GM23338 (cell line): ENCODE measurements at regions not wholly inside any gene's neighbourhood (a gene's known extent, or its start where the extent isn't known, plus 50 kb on each side); places are given as distances from the start of the nearest gene placed in this dataset.

Source experiments
- ATAC-seq: fragments of 200-7000 bp; cut with Tn5 transposase; 3 replicates; pipeline ENCODE4 v1.9.1; 2020
- DNase-seq: peaks from one replicate; pipeline ENCODE4 v3.0.0-alpha.2; 2015; ENCODE audit warnings: low spot score
- H2AFZ ChIP-seq: fragments of 200-600 bp; sonication (generic); 2 replicates; pipeline ENCODE4 v1.8.0; 2016; ENCODE audit warnings: antibody characterized with exemption, mild to moderate bottlenecking, moderate library complexity
- H3F3A ChIP-seq: fragments of 200-600 bp; sonication (generic); replicated peaks from 2 replicates; pipeline ENCODE4 v1.8.0; 2017; ENCODE audit warnings: antibody characterized with exemption, mixed run types, low read depth
- H3K27ac ChIP-seq: fragments of 200-600 bp; sonication (generic); 2 replicates; pipeline ENCODE4 v1.6.1; 2016; ENCODE audit warnings: low read depth
- H3K27me3 ChIP-seq: fragments of 200-600 bp; sonication (generic); 2 replicates; pipeline ENCODE4 v1.8.0; 2016; ENCODE audit warnings: mild to moderate bottlenecking, mixed run types, moderate library complexity; ENCODE audit not compliant: insufficient read depth
- H3K36me3 ChIP-seq: fragments of 200-600 bp; sonication (generic); 2 replicates; pipeline ENCODE4 v1.8.0; 2016; ENCODE audit warnings: mild to moderate bottlenecking; ENCODE audit not compliant: insufficient read depth
- H3K4me1 ChIP-seq: fragments of 200-600 bp; sonication (generic); 2 replicates; pipeline ENCODE4 v1.8.0; 2016; ENCODE audit warnings: mild to moderate bottlenecking, moderate library complexity; ENCODE audit not compliant: insufficient read depth
- H3K4me2 ChIP-seq: fragments of 200-600 bp; sonication (generic); 2 replicates; pipeline ENCODE4 v1.7.1; 2017; ENCODE audit warnings: mixed run types
- H3K4me3 ChIP-seq: fragments of 200-600 bp; sonication (generic); 2 replicates; pipeline ENCODE4 v1.6.1; 2016; ENCODE audit warnings: mixed run types
- H3K79me2 ChIP-seq: fragments of 200-600 bp; sonication (generic); replicated peaks from 2 replicates; pipeline ENCODE4 v1.8.0; 2017; ENCODE audit warnings: mild to moderate bottlenecking; ENCODE audit not compliant: insufficient read depth
- H3K9me2 ChIP-seq: fragments of 200-600 bp; sonication (generic); 2 replicates; pipeline ENCODE4 v1.8.0; 2017; ENCODE audit not compliant: insufficient read depth
- H4K20me1 ChIP-seq: fragments of 200-600 bp; sonication (generic); replicated peaks from 2 replicates; pipeline ENCODE4 v1.8.0; 2017; ENCODE audit warnings: mild to moderate bottlenecking; ENCODE audit not compliant: insufficient read depth
- H3K27ac Mint-ChIP-seq: 2 replicates; pipeline ENCODE4 v1.8.0; 2020; ENCODE audit warnings: inconsistent platforms, mild to moderate bottlenecking, moderate library complexity, mixed read lengths
- H3K27me3 Mint-ChIP-seq: 3 replicates; pipeline ENCODE4 v1.8.0; 2022; ENCODE audit warnings: low read depth, mild to moderate bottlenecking, moderate library complexity, mixed read lengths, inconsistent platforms; ENCODE audit not compliant: insufficient read depth, poor library complexity
- H3K36me3 Mint-ChIP-seq: 3 replicates; pipeline ENCODE4 v1.8.0; 2021; ENCODE audit warnings: low read depth, mild to moderate bottlenecking, inconsistent platforms, moderate library complexity, mixed read lengths
- H3K4me1 Mint-ChIP-seq: 3 replicates; pipeline ENCODE4 v1.8.0; 2020; ENCODE audit warnings: mild to moderate bottlenecking, inconsistent platforms, mixed read lengths
- H3K4me3 Mint-ChIP-seq: 3 replicates; pipeline ENCODE4 v1.8.0; 2021; ENCODE audit warnings: moderate library complexity, mild to moderate bottlenecking, inconsistent platforms, mixed read lengths
- H3K9me3 Mint-ChIP-seq: 3 replicates; pipeline ENCODE4 v1.8.0; 2020; ENCODE audit warnings: moderate library complexity, mild to moderate bottlenecking, inconsistent platforms, mixed read lengths
- CREB1 ChIP-seq: fragments of 250-450 bp; sonication (Bioruptor Pico); IDR thresholded peaks from 2 replicates; pipeline ENCODE4 v1.5.0; 2020; ENCODE audit warnings: low read depth, mild to moderate bottlenecking, moderate library complexity
- CTCF ChIP-seq, 2 experiments: fragments of 200-600 bp in 1 of 2; sonication (generic) in 1 of 2; conservative IDR thresholded peaks; 2 replicates each; pipeline versions ENCODE4 v1.5.1 to v1.6.1; 2016 to 2017; ENCODE audit warnings: antibody characterized with exemption in 2 of 2, low read depth in 2 of 2, mild to moderate bottlenecking in 2 of 2, moderate library complexity in 1 of 2
- ETS1 ChIP-seq: IDR thresholded peaks from 2 replicates; pipeline ENCODE4 v1.6.1; 2016; ENCODE audit warnings: antibody characterized with exemption
- EZH2 ChIP-seq: fragments of 200-600 bp; sonication (generic); IDR thresholded peaks from one replicate; pipeline ENCODE4 v1.8.0; 2017; ENCODE audit warnings: antibody characterized with exemption, mild to moderate bottlenecking, low read depth; ENCODE audit not compliant: unreplicated experiment
- EZH2phosphoT487 ChIP-seq: fragments of 200-600 bp; sonication (generic); IDR thresholded peaks from one replicate; pipeline ENCODE4 v1.8.1; 2018; ENCODE audit warnings: antibody characterized with exemption; ENCODE audit not compliant: unreplicated experiment
- JUNB ChIP-seq: IDR thresholded peaks from one replicate; pipeline ENCODE4 v1.6.1; 2016; ENCODE audit warnings: antibody characterized with exemption; ENCODE audit not compliant: unreplicated experiment
- NANOG ChIP-seq: IDR thresholded peaks from 2 replicates; pipeline ENCODE4 v1.6.1; 2016; ENCODE audit warnings: antibody characterized with exemption, borderline replicate concordance
- POLR2AphosphoS5 ChIP-seq: IDR thresholded peaks from 2 replicates; pipeline ENCODE4 v1.6.1; 2016; ENCODE audit warnings: antibody characterized with exemption, low read depth
- REST ChIP-seq: IDR thresholded peaks from one replicate; pipeline ENCODE4 v1.6.1; 2018; ENCODE audit warnings: antibody characterized with exemption; ENCODE audit not compliant: unreplicated experiment
- STAT1 ChIP-seq: IDR thresholded peaks from one replicate; pipeline ENCODE4 v1.6.1; 2016; ENCODE audit warnings: antibody characterized with exemption; ENCODE audit not compliant: unreplicated experiment
- ZNF114 ChIP-seq: fragments of 250-450 bp; sonication (Bioruptor Pico); IDR thresholded peaks from 2 replicates; pipeline ENCODE4 v1.5.0; 2020; ENCODE audit warnings: mild to moderate bottlenecking, moderate library complexity
- ZNF331 ChIP-seq: fragments of 250-450 bp; sonication (Bioruptor Pico); IDR thresholded peaks from 2 replicates; pipeline ENCODE4 v1.5.0; 2020; ENCODE audit warnings: low read depth, mild to moderate bottlenecking, moderate library complexity
- ZNF462 ChIP-seq: fragments of 250-450 bp; sonication (Bioruptor Pico); IDR thresholded peaks from 2 replicates; pipeline ENCODE4 v1.5.0; 2020; ENCODE audit warnings: mild to moderate bottlenecking, moderate library complexity

GRCh38 chr15:70320482-70320881 lies 222.8 kb upstream of the TLE3 start:
- H3K27ac Mint-ChIP-seq: no peak overlapping the region
- H3K9me3 Mint-ChIP-seq: no peaks in the 10 kb centered on the region
- Histone ChIP-seq H3F3A (no peaks in the 10 kb centered on the region), H3K9me2 (no peaks in the 10 kb centered on the region), H3K4me2 (no peak overlapping the region), H3K4me1 (peaks cover 2% of the 10 kb centered on the region; the same call in 1 of the 2 replicates), H3K36me3 (no peaks in the 10 kb centered on the region), H3K4me3 (no peak overlapping the region), H4K20me1 (no peaks in the 10 kb centered on the region), H3K27me3 (no peaks in the 10 kb centered on the region), H3K79me2 (no peaks in the 10 kb centered on the region), H2AFZ (no peak overlapping the region), H3K27ac (no peak overlapping the region)
- TF ChIP-seq POLR2AphosphoS5 (no peak), EZH2phosphoT487 (no peak), ETS1 (no peak), STAT1 (no peak), ZNF114 (CRISPR knock-in tag) (no peak), JUNB (no peak), EZH2 (no peak), CTCF (conservative IDR thresholded peaks at IDR 0.05; ENCODE audit: low read depth in 2 of 2) (no peak), ZNF331 (no peak), REST (no peak), ZNF462 (CRISPR knock-in tag) (no peak), CREB1 (CRISPR knock-in tag) (no peak), NANOG (no peak)
- peaks cover 4% of the 10 kb centered on the region for H3K27me3 Mint-ChIP-seq
- H3K36me3 Mint-ChIP-seq: no peaks in the 10 kb centered on the region
- H3K4me1 Mint-ChIP-seq: peaks cover 17% of the 10 kb centered on the region
- H3K4me3 Mint-ChIP-seq: no peak overlapping the region
- no peak for ATAC-seq
- no peak for DNase-seq
